Liver (tissue), 8 donors: ENCODE measurements at regions not wholly inside any gene's neighbourhood (a gene's known extent, or its start where the extent isn't known, plus 50 kb on each side); places are given as distances from the start of the nearest gene placed in this dataset.

Experiments used
- DNase-seq: peaks from one replicate; pipeline ENCODE4 v3.0.0-alpha.2; 2017; ENCODE audit warnings: low spot score
- H3K27ac ChIP-seq, 2 donors: one replicate each; pipeline ENCODE4 v1.7.0; 2013; ENCODE audit warnings: inconsistent platforms in 2 of 2, low read length in 2 of 2, control low read depth in 1 of 2, low read depth in 1 of 2, mild to moderate bottlenecking in 1 of 2
- H3K27me3 ChIP-seq, 4 donors: one replicate each; pipeline versions ENCODE4 v1.6.1 to v1.7.0; 2013; ENCODE audit warnings: low read length in 3 of 4, inconsistent platforms in 1 of 4, mild to moderate bottlenecking in 1 of 4, moderate library complexity in 1 of 4; ENCODE audit not compliant: control insufficient read depth in 4 of 4, insufficient read depth in 4 of 4
- H3K36me3 ChIP-seq, 4 donors: one replicate each; pipeline versions ENCODE4 v1.6.1 to v1.7.0; 2013; ENCODE audit warnings: low read length in 3 of 4, mild to moderate bottlenecking in 3 of 4, low read depth in 1 of 4, moderate library complexity in 1 of 4; ENCODE audit not compliant: control insufficient read depth in 4 of 4, insufficient read depth in 3 of 4
- H3K4me1 ChIP-seq, 4 donors: one replicate each; pipeline versions ENCODE4 v1.6.1 to v1.7.0; 2013; ENCODE audit warnings: low read length in 3 of 4, mild to moderate bottlenecking in 3 of 4, moderate library complexity in 1 of 4; ENCODE audit not compliant: control insufficient read depth in 4 of 4, insufficient read depth in 4 of 4
- H3K4me3 ChIP-seq, 3 donors: one replicate each; pipeline versions ENCODE4 v1.6.1 to v1.7.0; 2013; ENCODE audit warnings: low read length in 3 of 3, control low read depth in 1 of 3, low read depth in 1 of 3, mild to moderate bottlenecking in 1 of 3
- H3K9ac ChIP-seq, 2 donors: one replicate each; pipeline ENCODE4 v1.7.0; 2013; ENCODE audit warnings: low read length in 2 of 2, mild to moderate bottlenecking in 2 of 2, moderate library complexity in 2 of 2, control low read depth in 1 of 2, low read depth in 1 of 2
- H3K9me3 ChIP-seq, 4 donors: one replicate each; pipeline versions ENCODE4 v1.6.1 to v1.7.0; 2013; ENCODE audit warnings: low read length in 3 of 4; ENCODE audit not compliant: control insufficient read depth in 4 of 4
- ATF3 ChIP-seq: IDR thresholded peaks from 2 replicates; pipeline ENCODE4 v1.6.1; 2016; ENCODE audit warnings: antibody characterized with exemption
- EGR1 ChIP-seq, 2 donors: IDR thresholded peaks; 2 replicates each; pipeline ENCODE4 v1.6.1; 2016 to 2018; ENCODE audit warnings: antibody characterized with exemption in 2 of 2, low read depth in 2 of 2
- FOXA1 ChIP-seq: IDR thresholded peaks from 2 replicates; pipeline ENCODE4 v1.6.1; 2016; ENCODE audit warnings: antibody characterized with exemption
- FOXA2 ChIP-seq: IDR thresholded peaks from 2 replicates; pipeline ENCODE4 v1.6.1; 2016; ENCODE audit warnings: antibody characterized with exemption
- GABPA ChIP-seq, 2 donors: IDR thresholded peaks in 1 of 2; conservative IDR thresholded peaks in 1 of 2; 2 replicates each; pipeline ENCODE4 v1.6.1; 2016; ENCODE audit warnings: antibody characterized with exemption in 2 of 2, mild to moderate bottlenecking in 1 of 2, moderate library complexity in 1 of 2
- HNF4A ChIP-seq, 2 donors: conservative IDR thresholded peaks; 2 replicates each; pipeline ENCODE4 v1.6.1; 2016; ENCODE audit warnings: antibody characterized with exemption in 2 of 2, mild to moderate bottlenecking in 2 of 2
- JUND ChIP-seq, 2 donors: IDR thresholded peaks; 2 replicates each; pipeline ENCODE4 v1.6.1; 2016; ENCODE audit warnings: antibody characterized with exemption in 2 of 2
- NR2F2 ChIP-seq: IDR thresholded peaks from 2 replicates; pipeline ENCODE4 v1.6.1; 2016; ENCODE audit warnings: antibody characterized with exemption
- RAD21 ChIP-seq, 2 donors: IDR thresholded peaks; 2 replicates each; pipeline ENCODE4 v1.6.1; 2016; ENCODE audit warnings: antibody characterized with exemption in 2 of 2, mild to moderate bottlenecking in 2 of 2
- REST ChIP-seq: IDR thresholded peaks from 2 replicates; pipeline ENCODE4 v1.6.1; 2016; ENCODE audit warnings: antibody characterized with exemption, mild to moderate bottlenecking
- RXRA ChIP-seq, 2 donors: IDR thresholded peaks; 2 replicates each; pipeline ENCODE4 v1.6.1; 2017 to 2018; ENCODE audit warnings: antibody characterized with exemption in 2 of 2, mild to moderate bottlenecking in 1 of 2
- SP1 ChIP-seq: IDR thresholded peaks from 2 replicates; pipeline ENCODE4 v1.6.1; 2018; ENCODE audit warnings: antibody characterized with exemption, mild to moderate bottlenecking
- TAF1 ChIP-seq: conservative IDR thresholded peaks from 2 replicates; pipeline ENCODE4 v1.6.1; 2016; ENCODE audit warnings: antibody characterized with exemption, mild to moderate bottlenecking
- YY1 ChIP-seq: IDR thresholded peaks from 2 replicates; pipeline ENCODE4 v1.6.1; 2016; ENCODE audit warnings: antibody characterized with exemption, mild to moderate bottlenecking
- WGBS: extraction: QIAGEN DNeasy Blood & Tissue Kit; methylation state at CpG from one replicate; pipeline ENCODE4 v1.1.7; 2013; 5-methylcytosine and 5-hydroxymethylcytosine counted together
- TF ChIP-seq, protein P1 (sequence below): IDR thresholded peaks from 2 replicates; pipeline ENCODE4 v1.6.1; 2016; ENCODE audit warnings: antibody characterized with exemption
- TF ChIP-seq, protein P2 (sequence below): IDR thresholded peaks from 2 replicates; pipeline ENCODE4 v1.6.1; 2016; ENCODE audit warnings: antibody characterized with exemption
- TF ChIP-seq, protein P3 (sequence below): fragments of 150-350 bp; IDR thresholded peaks from 2 replicates; pipeline ENCODE4 v1.5.1; 2017; ENCODE audit warnings: improper control_type of control experiment, low read depth, low read length; ENCODE audit not compliant: missing input control
- donor health status: healthy.
- donor health status: healthy.
- donor health status: healthy.
- donor health status: healthy.
- donor health status: healthy.

GRCh38 chr3:165549037-165549436 lies 288.2 kb downstream of the BCHE start:
- no peak for DNase-seq
- no peak overlapping the region for H3K9ac ChIP-seq
- no peak for TF ChIP-seq TAF1
- no peak for TF ChIP-seq ATF3
- no peak for TF ChIP-seq EGR1 (IDR thresholded peaks at IDR 0.05; ENCODE audit: low read depth in 2 of 2)
- no peak for TF ChIP-seq FOXA2
- TF ChIP-seq NR2F2: no peak
- TF ChIP-seq YY1: no peak
- no peaks in the 10 kb centered on the region for H3K9me3 ChIP-seq
- peaks cover 0 to 10% (median 4%) of the 10 kb centered on the region in 4 donors for H3K4me1 ChIP-seq
- no peaks in the 10 kb centered on the region for H3K27me3 ChIP-seq
- H3K4me3 ChIP-seq: no peak overlapping the region
- 48% methylated on average over 1 of the region's 1 CpG for WGBS
- H3K36me3 ChIP-seq: no peaks in the 10 kb centered on the region
- no peak overlapping the region for H3K27ac ChIP-seq

GRCh38 chr3:165545059-165545458 lies 292.2 kb downstream of the BCHE start:
- DNase-seq: no peak
- peaks cover 0 to 11% (median 4%) of the 10 kb centered on the region in 4 donors for H3K4me1 ChIP-seq
- H3K27ac ChIP-seq: no peak overlapping the region
- TF ChIP-seq RXRA (IDR thresholded peaks at IDR 0.05): no peak
- TF ChIP-seq SP1: no peak
- TF ChIP-seq JUND (IDR thresholded peaks at IDR 0.05): no peak
- TF ChIP-seq, protein P1, sequence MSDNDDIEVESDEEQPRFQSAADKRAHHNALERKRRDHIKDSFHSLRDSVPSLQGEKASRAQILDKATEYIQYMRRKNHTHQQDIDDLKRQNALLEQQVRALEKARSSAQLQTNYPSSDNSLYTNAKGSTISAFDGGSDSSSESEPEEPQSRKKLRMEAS: no peak
- no peak for TF ChIP-seq HNF4A (conservative IDR thresholded peaks at IDR 0.05)
- no peak for TF ChIP-seq NR2F2
- no peak for TF ChIP-seq FOXA1
- TF ChIP-seq, protein P2, sequence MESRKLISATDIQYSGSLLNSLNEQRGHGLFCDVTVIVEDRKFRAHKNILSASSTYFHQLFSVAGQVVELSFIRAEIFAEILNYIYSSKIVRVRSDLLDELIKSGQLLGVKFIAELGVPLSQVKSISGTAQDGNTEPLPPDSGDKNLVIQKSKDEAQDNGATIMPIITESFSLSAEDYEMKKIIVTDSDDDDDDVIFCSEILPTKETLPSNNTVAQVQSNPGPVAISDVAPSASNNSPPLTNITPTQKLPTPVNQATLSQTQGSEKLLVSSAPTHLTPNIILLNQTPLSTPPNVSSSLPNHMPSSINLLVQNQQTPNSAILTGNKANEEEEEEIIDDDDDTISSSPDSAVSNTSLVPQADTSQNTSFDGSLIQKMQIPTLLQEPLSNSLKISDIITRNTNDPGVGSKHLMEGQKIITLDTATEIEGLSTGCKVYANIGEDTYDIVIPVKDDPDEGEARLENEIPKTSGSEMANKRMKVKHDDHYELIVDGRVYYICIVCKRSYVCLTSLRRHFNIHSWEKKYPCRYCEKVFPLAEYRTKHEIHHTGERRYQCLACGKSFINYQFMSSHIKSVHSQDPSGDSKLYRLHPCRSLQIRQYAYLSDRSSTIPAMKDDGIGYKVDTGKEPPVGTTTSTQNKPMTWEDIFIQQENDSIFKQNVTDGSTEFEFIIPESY: no peak
- no peak for TF ChIP-seq RAD21 (IDR thresholded peaks at IDR 0.05)
- no peak for TF ChIP-seq GABPA (IDR thresholded peaks at IDR 0.05 in 1 of 2, conservative IDR thresholded peaks at IDR 0.05 in 1 of 2)
- TF ChIP-seq REST: no peak
- no peak for TF ChIP-seq EGR1 (IDR thresholded peaks at IDR 0.05; ENCODE audit: low read depth in 2 of 2)
- TF ChIP-seq ATF3: no peak
- TF ChIP-seq YY1: no peak
- TF ChIP-seq, protein P3, sequence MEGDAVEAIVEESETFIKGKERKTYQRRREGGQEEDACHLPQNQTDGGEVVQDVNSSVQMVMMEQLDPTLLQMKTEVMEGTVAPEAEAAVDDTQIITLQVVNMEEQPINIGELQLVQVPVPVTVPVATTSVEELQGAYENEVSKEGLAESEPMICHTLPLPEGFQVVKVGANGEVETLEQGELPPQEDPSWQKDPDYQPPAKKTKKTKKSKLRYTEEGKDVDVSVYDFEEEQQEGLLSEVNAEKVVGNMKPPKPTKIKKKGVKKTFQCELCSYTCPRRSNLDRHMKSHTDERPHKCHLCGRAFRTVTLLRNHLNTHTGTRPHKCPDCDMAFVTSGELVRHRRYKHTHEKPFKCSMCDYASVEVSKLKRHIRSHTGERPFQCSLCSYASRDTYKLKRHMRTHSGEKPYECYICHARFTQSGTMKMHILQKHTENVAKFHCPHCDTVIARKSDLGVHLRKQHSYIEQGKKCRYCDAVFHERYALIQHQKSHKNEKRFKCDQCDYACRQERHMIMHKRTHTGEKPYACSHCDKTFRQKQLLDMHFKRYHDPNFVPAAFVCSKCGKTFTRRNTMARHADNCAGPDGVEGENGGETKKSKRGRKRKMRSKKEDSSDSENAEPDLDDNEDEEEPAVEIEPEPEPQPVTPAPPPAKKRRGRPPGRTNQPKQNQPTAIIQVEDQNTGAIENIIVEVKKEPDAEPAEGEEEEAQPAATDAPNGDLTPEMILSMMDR: no peak
- H3K36me3 ChIP-seq: no peaks in the 10 kb centered on the region
- 62% methylated on average over 4 of the region's 4 CpGs for WGBS
- no peaks in the 10 kb centered on the region for H3K27me3 ChIP-seq
- no peak overlapping the region for H3K9ac ChIP-seq
- H3K4me3 ChIP-seq: no peak overlapping the region
- no peaks in the 10 kb centered on the region for H3K9me3 ChIP-seq
